HepG2 (cell line): ENCODE measurements at regions not wholly inside any gene's neighbourhood (a gene's known extent, or its start where the extent isn't known, plus 50 kb on each side); places are given as distances from the start of the nearest gene placed in this dataset.

Source experiments
- BRF2 ChIP-seq: sonication (generic); formaldehyde crosslinking; IDR thresholded peaks from 2 replicates; pipeline ENCODE4 v1.8.1; 2022; ENCODE audit warnings: mild to moderate bottlenecking, missing genetic modification reagents
- GATA4 ChIP-seq: sonication (generic); IDR thresholded peaks from 2 replicates; pipeline ENCODE4 v1.6.1; 2016; ENCODE audit warnings: antibody characterized with exemption, low read depth, borderline replicate concordance
- U2AF2 ChIP-seq: fragments of 200-400 bp; formaldehyde crosslinking; IDR thresholded peaks from 2 replicates; pipeline ENCODE4 v1.6.1; 2017; ENCODE audit warnings: low read depth, mild to moderate bottlenecking, low read length
- ZMAT3 ChIP-seq: sonication (generic); formaldehyde crosslinking; conservative IDR thresholded peaks from 2 replicates; pipeline ENCODE4 v1.7.0; 2021; ENCODE audit warnings: missing genetic modification reagents

GRCh38 chr21:33974513-33975468, 59.2 kb upstream of the ATP5PO start:
- TF ChIP-seq GATA4 (no peak), BRF2 (no peak), U2AF2 (no peak), ZMAT3 (CRISPR knock-in tag) (no peak)
